GM19468 (cell line): ENCODE measurements at regions not wholly inside any gene's neighbourhood (a gene's known extent, or its start where the extent isn't known, plus 50 kb on each side); places are given as distances from the start of the nearest gene placed in this dataset.

ENCODE experiments used
- ATAC-seq: cut with Tn5 transposase; IDR thresholded peaks from one replicate; pipeline ENCODE4 v1.9.1; 2021; ENCODE audit warnings: mild to moderate bottlenecking, moderate library complexity, moderate number of reproducible peaks; ENCODE audit not compliant: unreplicated experiment; ENCODE audit errors: extremely low read depth

- no peak for ATAC-seq
Measured at GRCh38 chr5:125549322-125549911, 803.0 kb upstream of the ZNF608 start.

- no peak for ATAC-seq
Measured at GRCh38 chr5:125550274-125550673, 803.8 kb upstream of the ZNF608 start.

GRCh38 chr5:125551246-125551645 lies 804.8 kb upstream of the ZNF608 start:
- ATAC-seq, result no peak

- ATAC-seq, result no peak
Measured at GRCh38 chr5:125551797-125552196, 805.4 kb upstream of the ZNF608 start.

GRCh38 chr5:125552486-125552885 lies 806.0 kb upstream of the ZNF608 start:
- no peak for ATAC-seq

- ATAC-seq, result no peak
Measured at GRCh38 chr5:125554355-125554754, 807.9 kb upstream of the ZNF608 start.

GRCh38 chr5:125555591-125555990 lies 809.2 kb upstream of the ZNF608 start:
- ATAC-seq, result no peak

GRCh38 chr5:125558016-125558415 lies 811.6 kb upstream of the ZNF608 start:
- ATAC-seq, result no peak

GRCh38 chr5:125558466-125558865 lies 812.0 kb upstream of the ZNF608 start:
- no peak for ATAC-seq

- no peak for ATAC-seq
Measured at GRCh38 chr5:125559296-125559695, 812.9 kb upstream of the ZNF608 start.

- ATAC-seq, result no peak
Measured at GRCh38 chr5:125560476-125561225, 814.2 kb upstream of the ZNF608 start.

- no peak for ATAC-seq
Measured at GRCh38 chr5:125564317-125564975, 818.0 kb upstream of the ZNF608 start.

GRCh38 chr5:125574491-125575044 lies 828.1 kb upstream of the ZNF608 start:
- no peak for ATAC-seq

- ATAC-seq, result no peak
Measured at GRCh38 chr5:125575171-125575890, 828.9 kb upstream of the ZNF608 start.

GRCh38 chr5:125575891-125576505 lies 829.6 kb upstream of the ZNF608 start:
- ATAC-seq, result no peak

GRCh38 chr5:125576822-125577221 lies 830.4 kb upstream of the ZNF608 start:
- ATAC-seq, result no peak

GRCh38 chr5:125578551-125578950 lies 832.1 kb upstream of the ZNF608 start:
- ATAC-seq, result no peak

GRCh38 chr5:125579182-125579581 lies 832.7 kb upstream of the ZNF608 start:
- no peak for ATAC-seq

- no peak for ATAC-seq
Measured at GRCh38 chr5:125581311-125581710, 834.9 kb upstream of the ZNF608 start.

GRCh38 chr5:125582352-125582751 lies 835.9 kb upstream of the ZNF608 start:
- ATAC-seq, result no peak
